PC-9 (cell line): ENCODE measurements at regions not wholly inside any gene's neighbourhood (a gene's known extent, or its start where the extent isn't known, plus 50 kb on each side); places are given as distances from the start of the nearest gene placed in this dataset.

Experiments
- CTCF ChIP-seq: fragments of 200-600 bp; sonication (generic); conservative IDR thresholded peaks from 2 replicates; pipeline ENCODE4 v1.6.1; 2017; ENCODE audit warnings: mixed run types, antibody characterized with exemption, mild to moderate bottlenecking, moderate library complexity
- EZH2 ChIP-seq: fragments of 200-600 bp; sonication (generic); IDR thresholded peaks from 2 replicates; pipeline ENCODE4 v1.8.0; 2017; ENCODE audit warnings: antibody characterized with exemption, low read depth

DNA sequence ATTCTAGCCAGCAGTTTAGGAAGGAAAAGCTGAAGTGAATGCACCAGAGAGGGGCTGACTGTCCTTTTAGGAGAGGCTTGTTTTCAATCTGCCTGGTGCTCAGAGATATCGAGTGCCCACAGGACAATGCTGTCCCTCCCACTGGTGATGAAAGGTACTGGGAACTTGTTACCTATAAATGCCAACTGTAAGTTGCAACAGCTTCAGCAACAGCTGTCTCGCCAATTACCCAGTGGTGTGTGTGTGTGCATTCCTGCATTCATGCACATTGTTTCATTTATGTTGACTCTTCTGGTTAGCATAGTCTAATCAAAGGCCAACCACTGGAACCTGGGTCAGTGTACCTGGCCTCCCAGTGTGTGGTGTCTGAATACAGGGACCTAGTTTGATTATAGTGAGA lies 161.1 kb downstream of the CSNK1G3 start:
- no peak for TF ChIP-seq CTCF
- TF ChIP-seq EZH2 = no peak
